Mesothelial cell of epicardium (in vitro differentiated cells): ENCODE measurements at regions not wholly inside any gene's neighbourhood (a gene's known extent, or its start where the extent isn't known, plus 50 kb on each side); places are given as distances from the start of the nearest gene placed in this dataset.

Experiments used
- DNase-seq, 2 experiments: peaks; one replicate each; pipeline ENCODE4 v3.0.0; 2021; ENCODE audit warnings: low spot score in 2 of 2; ENCODE audit not compliant: unreplicated experiment in 2 of 2
- H3K27ac Mint-ChIP-seq: 2 replicates; pipeline ENCODE4 v1.8.0; 2021; ENCODE audit warnings: mixed read lengths
- H3K27me3 Mint-ChIP-seq: 2 replicates; pipeline ENCODE4 v1.8.0; 2021; ENCODE audit warnings: low read depth, mixed read lengths
- H3K36me3 Mint-ChIP-seq: 2 replicates; pipeline ENCODE4 v1.8.0; 2021; ENCODE audit warnings: mixed read lengths
- H3K4me1 Mint-ChIP-seq: 2 replicates; pipeline ENCODE4 v1.8.0; 2021; ENCODE audit warnings: mixed read lengths
- H3K4me3 Mint-ChIP-seq: 2 replicates; pipeline ENCODE4 v1.8.0; 2021; ENCODE audit warnings: mild to moderate bottlenecking, moderate library complexity, mixed read lengths
- H3K9me3 Mint-ChIP-seq: 2 replicates; pipeline ENCODE4 v1.8.0; 2021; ENCODE audit warnings: mixed read lengths
- TF ChIP-seq, protein P1 (sequence below): fragments of 200-600 bp; sonication (generic); IDR thresholded peaks from one replicate; pipeline ENCODE4 v1.5.0; 2021; ENCODE audit warnings: antibody characterized with exemption; ENCODE audit not compliant: unreplicated experiment

DNA sequence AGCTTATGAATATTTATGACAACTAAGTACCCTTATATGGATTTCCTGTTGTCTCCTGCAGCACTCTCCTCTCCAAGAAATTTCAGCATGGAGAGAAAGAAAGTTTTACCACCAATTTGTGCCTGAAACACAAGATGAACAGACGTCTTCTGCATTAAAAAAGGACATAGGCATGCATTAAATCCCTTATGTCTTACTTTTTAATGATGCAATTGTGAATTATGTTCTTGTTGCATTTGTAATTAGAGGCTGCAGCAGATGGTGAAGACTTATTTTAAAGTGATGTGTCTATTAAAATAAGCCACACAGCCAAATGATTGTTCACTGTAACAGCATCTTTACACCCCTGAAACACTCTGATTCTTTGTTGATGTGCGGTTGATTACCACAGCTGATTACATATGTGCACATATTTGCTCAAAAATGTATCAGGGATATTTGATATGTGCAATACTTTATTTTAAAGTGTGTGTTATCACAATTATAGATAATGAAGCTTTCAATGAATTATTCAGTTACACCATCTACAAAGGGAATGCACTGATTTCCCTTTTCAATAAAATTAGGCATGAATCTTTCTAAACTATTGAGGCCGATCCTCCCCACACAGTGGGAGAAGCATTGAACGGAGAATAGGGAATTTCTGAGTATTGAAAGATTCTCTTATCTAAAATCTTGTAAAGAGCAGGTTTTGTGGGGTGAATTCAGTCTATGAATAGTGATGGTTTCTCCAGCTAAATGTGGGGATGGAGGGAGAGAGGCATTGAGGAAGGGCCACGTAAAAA lies 585.1 kb downstream of the SLC4A3 start:
- no peaks in the 10 kb centered on the region for H3K27me3 Mint-ChIP-seq
- H3K9me3 Mint-ChIP-seq: no peaks in the 10 kb centered on the region
- H3K36me3 Mint-ChIP-seq: no peaks in the 10 kb centered on the region

DNA sequence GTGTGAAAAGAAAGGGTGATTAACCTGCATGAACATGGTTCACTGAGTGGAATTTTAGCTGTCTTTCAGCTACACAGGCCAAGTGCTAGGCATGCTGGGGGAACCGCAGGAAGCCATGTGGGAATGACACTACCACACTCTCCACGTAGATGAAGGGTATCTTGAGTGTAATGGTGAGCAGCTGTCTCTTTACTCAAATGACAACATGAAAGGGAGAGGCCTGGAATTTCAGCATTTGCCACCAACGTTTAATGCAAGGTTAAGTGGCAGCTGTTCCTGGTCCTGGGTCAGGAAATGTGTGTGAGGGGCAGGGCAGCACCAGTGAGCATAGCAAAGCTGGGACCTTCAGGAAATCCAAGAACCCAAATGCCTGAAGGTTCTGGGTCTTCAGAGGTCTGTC lies 588.4 kb downstream of the SLC4A3 start:
- TF ChIP-seq, protein P1, sequence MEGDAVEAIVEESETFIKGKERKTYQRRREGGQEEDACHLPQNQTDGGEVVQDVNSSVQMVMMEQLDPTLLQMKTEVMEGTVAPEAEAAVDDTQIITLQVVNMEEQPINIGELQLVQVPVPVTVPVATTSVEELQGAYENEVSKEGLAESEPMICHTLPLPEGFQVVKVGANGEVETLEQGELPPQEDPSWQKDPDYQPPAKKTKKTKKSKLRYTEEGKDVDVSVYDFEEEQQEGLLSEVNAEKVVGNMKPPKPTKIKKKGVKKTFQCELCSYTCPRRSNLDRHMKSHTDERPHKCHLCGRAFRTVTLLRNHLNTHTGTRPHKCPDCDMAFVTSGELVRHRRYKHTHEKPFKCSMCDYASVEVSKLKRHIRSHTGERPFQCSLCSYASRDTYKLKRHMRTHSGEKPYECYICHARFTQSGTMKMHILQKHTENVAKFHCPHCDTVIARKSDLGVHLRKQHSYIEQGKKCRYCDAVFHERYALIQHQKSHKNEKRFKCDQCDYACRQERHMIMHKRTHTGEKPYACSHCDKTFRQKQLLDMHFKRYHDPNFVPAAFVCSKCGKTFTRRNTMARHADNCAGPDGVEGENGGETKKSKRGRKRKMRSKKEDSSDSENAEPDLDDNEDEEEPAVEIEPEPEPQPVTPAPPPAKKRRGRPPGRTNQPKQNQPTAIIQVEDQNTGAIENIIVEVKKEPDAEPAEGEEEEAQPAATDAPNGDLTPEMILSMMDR: no peak
- H3K27ac Mint-ChIP-seq: no peak overlapping the region
- no peak overlapping the region for H3K4me3 Mint-ChIP-seq
- peaks cover 1% of the 10 kb centered on the region for H3K27me3 Mint-ChIP-seq
- peaks cover 45% of the 10 kb centered on the region for H3K4me1 Mint-ChIP-seq
- no peaks in the 10 kb centered on the region for H3K36me3 Mint-ChIP-seq
- H3K9me3 Mint-ChIP-seq: no peaks in the 10 kb centered on the region
- DNase-seq: no peak

More for the DNA sequence above, 585.1 kb downstream of the SLC4A3 start:
- H3K4me3 Mint-ChIP-seq: no peak overlapping the region
- TF ChIP-seq, protein P1: no peak
- DNase-seq: no peak
- H3K4me1 Mint-ChIP-seq: peaks cover 47% of the 10 kb centered on the region
- H3K27ac Mint-ChIP-seq: no peak overlapping the region

DNA sequence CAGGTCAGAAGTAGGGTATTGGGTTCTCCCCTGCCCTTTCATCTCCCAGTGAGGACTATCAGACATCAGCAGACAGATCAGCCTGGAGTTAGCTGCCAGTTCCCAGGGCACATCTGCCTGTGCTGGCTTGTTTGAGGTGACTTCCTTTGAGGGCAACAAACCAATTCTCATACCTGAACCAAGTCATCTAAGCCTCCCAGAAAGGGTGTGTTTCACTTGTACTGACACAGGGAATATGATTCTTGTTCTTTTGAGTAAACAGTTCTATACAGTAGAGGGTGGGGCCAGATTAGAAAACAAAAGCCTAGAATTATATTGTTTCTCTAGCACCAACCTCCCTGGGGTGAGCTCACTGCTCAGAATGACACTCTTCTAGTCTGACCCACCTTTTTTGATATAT lies 591.9 kb downstream of the SLC4A3 start:
- no peaks in the 10 kb centered on the region for H3K9me3 Mint-ChIP-seq
- DNase-seq: no peak
- TF ChIP-seq, protein P1: no peak
- peaks cover 49% of the 10 kb centered on the region for H3K4me1 Mint-ChIP-seq
- H3K4me3 Mint-ChIP-seq: no peak overlapping the region
- no peak overlapping the region for H3K27ac Mint-ChIP-seq
- no peaks in the 10 kb centered on the region for H3K36me3 Mint-ChIP-seq
- H3K27me3 Mint-ChIP-seq: peaks cover 1% of the 10 kb centered on the region

DNA sequence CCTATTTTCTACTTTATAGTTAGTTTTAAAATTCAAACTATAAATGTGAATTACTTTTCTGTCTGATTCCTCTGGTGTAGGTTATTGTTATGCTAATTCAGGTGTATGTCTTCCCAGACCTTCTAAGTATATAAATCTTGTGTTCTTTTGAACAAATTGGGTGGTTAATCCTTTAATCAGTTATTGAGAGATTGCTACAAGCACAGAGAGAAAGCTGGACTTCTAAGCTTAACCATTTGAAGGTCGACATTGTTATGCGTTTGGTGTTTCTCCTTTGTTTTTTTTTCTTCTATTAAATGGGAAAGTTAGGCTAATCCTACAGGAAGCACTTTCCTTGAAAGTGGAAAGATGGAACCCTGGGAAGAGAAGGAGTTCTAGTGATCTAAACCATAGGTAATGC lies 592.6 kb downstream of the SLC4A3 start:
- no peak overlapping the region for H3K27ac Mint-ChIP-seq
- TF ChIP-seq, protein P1: no peak
- H3K27me3 Mint-ChIP-seq: peaks cover 1% of the 10 kb centered on the region
- no peak overlapping the region for H3K4me3 Mint-ChIP-seq
- no peaks in the 10 kb centered on the region for H3K36me3 Mint-ChIP-seq
- peaks cover 55% of the 10 kb centered on the region for H3K4me1 Mint-ChIP-seq
- DNase-seq: no peak
- H3K9me3 Mint-ChIP-seq: no peaks in the 10 kb centered on the region

DNA sequence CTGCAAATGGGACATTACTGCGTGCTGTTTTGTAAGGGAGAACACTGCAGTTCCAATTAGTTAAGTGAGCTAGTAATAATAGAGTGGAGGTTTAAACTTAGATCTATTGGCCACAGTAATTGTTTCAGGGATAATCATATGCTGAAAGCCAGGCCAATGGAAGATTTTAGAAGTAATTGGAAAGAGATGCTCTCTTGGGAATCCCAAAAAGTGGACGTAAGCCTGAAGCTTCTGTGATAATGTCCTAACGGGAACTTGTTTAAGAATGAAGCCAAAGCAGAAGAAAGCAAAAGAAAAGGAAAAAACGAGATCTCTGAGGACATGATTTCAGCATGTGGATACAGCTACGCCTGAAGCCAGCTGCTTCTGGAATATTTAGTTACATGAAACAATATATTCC lies 594.6 kb downstream of the SLC4A3 start:
- Mint-ChIP-seq H3K27ac (no peak overlapping the region), H3K36me3 (no peaks in the 10 kb centered on the region), H3K4me3 (no peak overlapping the region), H3K27me3 (peaks cover 1% of the 10 kb centered on the region), H3K4me1 (peaks cover 60% of the 10 kb centered on the region), H3K9me3 (no peaks in the 10 kb centered on the region)
- DNase-seq: no peak
- TF ChIP-seq, protein P1: no peak
